GM12865 (cell line): ENCODE measurements at regions not wholly inside any gene's neighbourhood (a gene's known extent, or its start where the extent isn't known, plus 50 kb on each side); places are given as distances from the start of the nearest gene placed in this dataset.

Experiments used
- DNase-seq: peaks from one replicate; pipeline ENCODE4 v3.0.0; 2010; ENCODE audit warnings: low read depth
- H3K4me3 ChIP-seq: 2 replicates; pipeline ENCODE4 v1.5.1; 2011; ENCODE audit warnings: mild to moderate bottlenecking, low read depth, low read length, control low read depth
- TF ChIP-seq, protein P1 (sequence below): IDR thresholded peaks from 2 replicates; pipeline ENCODE4 v1.5.1; 2011; ENCODE audit warnings: low read length, control low read depth, low read depth, inconsistent platforms; ENCODE audit not compliant: insufficient read depth; ENCODE audit errors: missing control alignments

DNA sequence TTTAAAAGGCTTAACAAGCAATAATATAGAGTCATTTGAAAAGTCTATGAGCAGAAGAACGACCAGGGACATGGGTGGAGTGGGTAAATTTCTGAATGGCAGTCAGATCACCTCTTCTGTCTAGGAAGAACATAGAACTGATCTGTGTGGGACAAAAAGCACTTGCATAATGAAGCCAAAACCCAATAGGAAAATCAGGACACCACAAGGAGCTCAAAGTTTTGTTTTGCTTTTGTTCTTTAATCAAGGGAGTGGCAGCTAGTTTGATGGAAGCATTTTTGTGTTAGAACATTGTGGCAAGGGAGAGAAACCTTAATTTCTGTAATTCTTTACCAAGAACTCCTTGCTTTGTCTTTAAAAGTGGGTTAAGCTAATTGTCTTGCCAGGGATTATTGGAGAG lies 240.2 kb upstream of the TANK start:
- DNase-seq: no peak
- TF ChIP-seq, protein P1, sequence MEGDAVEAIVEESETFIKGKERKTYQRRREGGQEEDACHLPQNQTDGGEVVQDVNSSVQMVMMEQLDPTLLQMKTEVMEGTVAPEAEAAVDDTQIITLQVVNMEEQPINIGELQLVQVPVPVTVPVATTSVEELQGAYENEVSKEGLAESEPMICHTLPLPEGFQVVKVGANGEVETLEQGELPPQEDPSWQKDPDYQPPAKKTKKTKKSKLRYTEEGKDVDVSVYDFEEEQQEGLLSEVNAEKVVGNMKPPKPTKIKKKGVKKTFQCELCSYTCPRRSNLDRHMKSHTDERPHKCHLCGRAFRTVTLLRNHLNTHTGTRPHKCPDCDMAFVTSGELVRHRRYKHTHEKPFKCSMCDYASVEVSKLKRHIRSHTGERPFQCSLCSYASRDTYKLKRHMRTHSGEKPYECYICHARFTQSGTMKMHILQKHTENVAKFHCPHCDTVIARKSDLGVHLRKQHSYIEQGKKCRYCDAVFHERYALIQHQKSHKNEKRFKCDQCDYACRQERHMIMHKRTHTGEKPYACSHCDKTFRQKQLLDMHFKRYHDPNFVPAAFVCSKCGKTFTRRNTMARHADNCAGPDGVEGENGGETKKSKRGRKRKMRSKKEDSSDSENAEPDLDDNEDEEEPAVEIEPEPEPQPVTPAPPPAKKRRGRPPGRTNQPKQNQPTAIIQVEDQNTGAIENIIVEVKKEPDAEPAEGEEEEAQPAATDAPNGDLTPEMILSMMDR: no peak

DNA sequence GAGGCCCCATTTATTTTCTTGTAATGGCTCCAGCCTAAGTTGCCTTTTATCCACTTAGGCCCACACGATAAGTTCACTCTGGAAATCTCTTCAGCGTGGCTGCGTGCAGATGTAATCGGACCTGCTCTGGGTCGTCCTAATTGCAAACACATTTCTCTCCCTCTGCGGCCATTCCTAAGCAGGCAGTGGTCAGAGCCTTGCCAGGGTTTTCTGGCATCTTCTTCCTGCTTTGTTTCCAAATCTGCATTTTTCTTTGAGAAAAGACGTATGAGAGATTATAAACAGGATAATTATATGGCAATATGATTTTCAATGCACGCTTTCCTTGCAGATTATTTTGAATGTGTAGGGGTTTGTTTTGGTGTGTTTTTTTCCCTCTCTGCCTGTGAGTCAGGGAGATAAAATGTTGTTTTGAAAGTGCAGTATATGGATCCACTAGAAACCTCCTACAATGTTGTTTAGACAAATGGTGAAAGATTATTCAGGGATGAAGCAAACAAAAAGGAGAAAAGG lies 239.4 kb upstream of the TANK start:
- TF ChIP-seq, protein P1: no peak
- DNase-seq: no peak
- no peak overlapping the region for H3K4me3 ChIP-seq

More for the DNA sequence above, 240.2 kb upstream of the TANK start:
- H3K4me3 ChIP-seq: no peak overlapping the region

DNA sequence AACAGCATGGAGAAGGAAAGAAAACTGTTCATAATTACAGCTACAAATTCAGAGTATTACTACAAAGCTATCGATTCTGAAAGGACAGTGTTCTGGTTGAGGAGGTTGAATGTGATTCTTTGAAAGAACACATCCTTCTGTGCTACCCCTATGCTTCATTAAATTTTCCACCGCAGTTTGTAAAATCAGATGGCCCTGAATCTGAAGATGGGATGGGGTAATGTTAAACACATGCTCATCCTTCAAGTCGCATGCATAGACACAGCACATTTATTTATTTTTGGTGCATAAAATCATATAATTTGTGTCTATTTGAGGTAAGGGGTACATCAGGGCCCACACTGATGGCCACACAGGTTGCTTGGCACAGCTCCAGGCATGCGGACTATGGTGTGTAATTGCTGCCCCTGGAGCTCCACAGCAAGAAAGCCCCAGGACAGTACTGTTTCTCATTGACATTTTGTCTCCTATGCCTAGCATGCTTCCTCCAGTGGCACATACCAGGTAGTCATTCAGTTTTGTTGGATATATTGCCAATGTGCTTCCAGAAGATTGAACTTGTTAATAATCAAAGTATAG lies 238.8 kb upstream of the TANK start:
- DNase-seq: no peak
- TF ChIP-seq, protein P1: no peak
- H3K4me3 ChIP-seq: no peak overlapping the region

DNA sequence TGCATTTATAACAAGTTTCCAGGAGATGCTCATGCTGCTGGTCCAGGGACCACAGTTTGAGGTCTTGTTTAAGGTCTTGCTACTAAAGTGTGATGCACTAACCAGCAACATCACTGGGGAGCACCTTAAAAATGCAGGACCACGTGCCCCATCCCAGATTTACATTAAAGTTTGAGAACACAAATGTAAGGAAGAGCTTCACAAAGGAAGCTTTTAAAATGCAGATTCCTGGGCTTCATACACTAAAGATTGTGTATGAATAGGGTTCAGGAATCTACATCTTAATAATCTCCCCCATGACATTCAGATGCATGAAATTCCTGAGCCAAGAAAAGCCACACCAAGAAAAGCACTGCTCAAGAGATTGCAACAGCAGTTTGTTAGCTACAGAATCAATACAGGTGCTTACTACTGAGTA lies 235.3 kb upstream of the TANK start:
- TF ChIP-seq, protein P1: no peak
- no peak for DNase-seq

DNA sequence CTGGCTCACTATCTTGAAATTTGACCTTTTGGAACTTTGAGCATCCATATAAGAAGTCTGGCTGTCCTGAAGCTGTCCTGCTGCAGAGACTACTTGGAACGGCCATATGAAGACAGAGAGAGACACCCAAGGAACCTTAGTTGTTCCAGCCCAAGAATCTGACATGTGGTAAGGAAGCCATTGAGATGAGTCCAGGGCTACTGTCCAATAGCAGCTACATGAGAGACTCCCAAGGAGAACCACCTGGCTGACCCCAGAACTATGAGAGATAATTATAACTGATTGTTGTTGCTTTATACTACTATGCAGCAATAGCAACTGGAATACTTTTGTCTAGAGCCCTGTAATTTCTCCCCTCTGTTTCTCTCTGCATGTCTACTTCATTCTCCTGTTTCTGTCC lies 234.3 kb upstream of the TANK start:
- DNase-seq: no peak
- TF ChIP-seq, protein P1: no peak
- no peak overlapping the region for H3K4me3 ChIP-seq

More for the DNA sequence above, 235.3 kb upstream of the TANK start:
- no peak overlapping the region for H3K4me3 ChIP-seq

DNA sequence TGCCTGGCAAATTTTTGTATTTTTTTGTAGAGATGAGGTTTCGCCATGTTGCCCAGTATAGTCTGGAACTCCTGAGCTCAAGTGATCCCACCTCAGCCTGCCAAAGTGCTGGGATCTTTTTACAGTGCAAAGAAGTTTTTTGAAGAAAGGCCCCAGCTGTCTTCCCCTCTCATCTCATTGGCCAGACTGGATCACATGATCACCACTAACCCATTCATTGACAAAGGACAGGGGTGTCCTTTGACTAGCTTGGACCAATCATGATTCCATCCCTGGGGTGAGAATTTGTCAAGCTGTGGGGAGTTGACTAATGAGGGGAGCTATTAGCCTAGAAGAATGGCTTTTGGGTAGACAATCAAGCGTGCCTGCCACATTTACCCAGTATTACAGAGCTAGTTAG lies 232.9 kb upstream of the TANK start:
- H3K4me3 ChIP-seq: no peak overlapping the region
- no peak for DNase-seq
- TF ChIP-seq, protein P1: no peak

DNA sequence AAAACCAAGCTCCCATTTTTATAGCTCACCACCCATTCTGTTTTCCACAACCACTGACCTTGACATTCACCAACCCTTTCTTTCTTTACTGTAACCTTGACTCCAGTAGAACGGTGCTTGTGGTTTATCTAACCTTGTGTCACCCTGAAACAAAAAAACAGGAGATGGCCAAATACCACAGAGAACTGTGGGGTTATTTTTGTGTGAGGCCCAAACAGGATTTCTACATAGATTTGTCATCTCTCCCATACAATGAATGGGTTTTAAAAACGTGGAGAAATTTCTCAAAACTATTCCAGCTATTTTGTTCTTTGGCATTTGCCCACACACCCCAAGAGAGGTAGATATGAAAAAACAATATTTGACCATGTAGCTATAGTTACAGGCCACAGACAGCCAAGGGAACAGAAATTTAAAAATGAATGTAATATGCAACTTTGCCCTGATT lies 231.3 kb upstream of the TANK start:
- H3K4me3 ChIP-seq: no peak overlapping the region
- DNase-seq: no peak
- TF ChIP-seq, protein P1: no peak
